Right renal cortex interstitium (tissue), 3 donors: ENCODE measurements at regions not wholly inside any gene's neighbourhood (a gene's known extent, or its start where the extent isn't known, plus 50 kb on each side); places are given as distances from the start of the nearest gene placed in this dataset.

ENCODE experiments used
- DNase-seq, 3 donors: peaks; one replicate each; pipeline ENCODE4 v3.0.0-alpha.2; 2013; ENCODE audit warnings: low read depth in 3 of 3, low spot score in 2 of 3

DNA sequence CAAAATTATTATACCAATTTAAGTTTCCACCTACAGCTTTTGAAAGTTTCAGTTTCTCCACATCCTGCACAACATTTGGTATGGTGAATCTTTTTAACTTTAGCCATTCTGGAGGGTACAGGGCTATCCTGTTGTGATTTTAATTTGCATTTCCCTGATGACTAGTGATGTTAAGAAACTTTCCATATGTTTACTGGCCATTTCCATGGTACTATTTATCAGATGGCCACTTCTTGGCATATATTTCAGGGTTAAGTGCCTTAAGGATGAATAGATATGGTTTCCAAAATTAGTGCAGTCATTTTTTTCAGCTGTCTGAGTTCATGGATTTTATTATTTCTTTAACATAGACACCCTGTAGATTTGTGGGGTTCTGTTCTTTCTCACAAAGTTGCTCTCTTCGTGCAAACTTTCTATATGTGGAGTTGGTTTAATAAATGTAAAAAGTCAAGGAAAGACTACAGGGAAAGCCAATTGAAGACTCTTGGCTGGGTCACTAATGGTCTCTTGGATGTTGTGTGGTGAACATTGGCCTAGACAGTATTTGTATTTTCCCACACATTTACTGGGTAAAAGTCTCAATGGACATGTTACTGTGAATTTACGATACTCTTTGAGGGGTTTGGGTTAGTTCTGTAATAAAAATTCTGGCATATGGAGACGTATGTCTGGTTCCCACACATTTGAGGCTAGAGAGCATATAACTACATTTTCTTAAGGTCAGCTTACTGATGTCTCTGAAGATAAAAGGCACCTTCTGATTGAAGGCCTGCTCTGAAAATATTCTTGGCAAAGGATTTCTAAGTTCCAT, 147.5 kb upstream of the PDZRN3 start:
- DNase-seq, result no peak

GRCh38 chr3:73768524-73769308, 144.0 kb upstream of the PDZRN3 start:
- DNase-seq, result no peak

GRCh38 chr3:73766599-73767381, 142.0 kb upstream of the PDZRN3 start:
- DNase-seq, result no peak

DNA sequence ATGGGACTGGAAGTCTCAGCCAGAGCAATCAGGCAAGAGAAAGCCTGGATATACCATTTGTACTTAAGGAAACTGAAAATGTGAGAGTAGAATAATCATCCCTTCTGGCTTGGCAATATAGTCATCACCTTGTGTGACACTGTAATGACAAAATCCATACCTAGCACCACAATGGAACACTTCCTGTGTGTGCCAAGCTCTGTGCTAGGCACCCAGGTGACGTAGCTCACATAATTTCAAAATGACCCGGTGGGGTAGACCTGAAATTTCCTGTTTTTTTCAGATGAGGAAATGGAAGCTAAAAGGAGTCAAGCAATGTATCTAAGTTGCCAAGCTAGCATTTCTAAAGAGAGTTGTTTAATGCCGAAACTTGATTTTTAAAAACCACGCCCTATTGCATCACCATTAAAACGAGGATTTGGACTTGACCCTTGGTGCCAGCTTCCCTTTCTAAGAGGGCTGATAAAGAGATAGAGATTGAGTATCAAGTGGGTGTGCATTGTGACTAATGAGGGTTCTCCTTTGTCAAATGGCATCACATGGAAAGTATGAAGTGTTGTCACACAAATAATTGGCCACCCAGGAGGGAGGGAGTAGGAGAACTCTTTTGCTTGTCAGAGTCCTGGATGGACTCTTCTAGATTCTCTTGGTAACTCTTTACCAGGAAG, 141.3 kb upstream of the PDZRN3 start:
- no peak for DNase-seq

- DNase-seq, result no peak
Observed at GRCh38 chr3:73762855-73763254, 138.1 kb upstream of the PDZRN3 start.

DNA sequence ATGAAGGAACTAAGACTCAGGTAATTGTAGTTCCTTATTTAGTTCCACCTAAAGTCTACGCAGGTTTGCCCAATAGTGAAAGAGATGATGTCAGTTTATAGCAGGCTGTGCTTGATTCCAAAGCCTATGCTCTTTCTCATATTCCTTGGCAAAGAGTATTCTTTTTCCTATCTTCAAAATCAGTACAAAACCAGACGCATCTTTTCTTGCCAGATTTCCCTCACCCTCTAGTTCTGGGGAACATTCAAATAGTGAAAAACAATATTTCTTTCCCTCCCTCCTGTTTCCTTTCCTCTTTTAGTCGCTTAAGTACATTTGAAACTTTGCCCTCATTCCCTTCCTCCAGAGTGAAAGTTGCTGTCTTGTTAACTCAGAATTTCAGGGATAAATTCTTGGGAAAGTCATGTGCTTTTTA, 134.6 kb upstream of the PDZRN3 start:
- DNase-seq, result no peak

GRCh38 chr3:73757536-73757935, 132.8 kb upstream of the PDZRN3 start:
- DNase-seq, result no peak

GRCh38 chr3:73753985-73754384, 129.2 kb upstream of the PDZRN3 start:
- no peak for DNase-seq

GRCh38 chr3:73752338-73752737, 127.6 kb upstream of the PDZRN3 start:
- no peak for DNase-seq

- no peak for DNase-seq
Observed at GRCh38 chr3:73746623-73747022, 121.9 kb upstream of the PDZRN3 start.

DNA sequence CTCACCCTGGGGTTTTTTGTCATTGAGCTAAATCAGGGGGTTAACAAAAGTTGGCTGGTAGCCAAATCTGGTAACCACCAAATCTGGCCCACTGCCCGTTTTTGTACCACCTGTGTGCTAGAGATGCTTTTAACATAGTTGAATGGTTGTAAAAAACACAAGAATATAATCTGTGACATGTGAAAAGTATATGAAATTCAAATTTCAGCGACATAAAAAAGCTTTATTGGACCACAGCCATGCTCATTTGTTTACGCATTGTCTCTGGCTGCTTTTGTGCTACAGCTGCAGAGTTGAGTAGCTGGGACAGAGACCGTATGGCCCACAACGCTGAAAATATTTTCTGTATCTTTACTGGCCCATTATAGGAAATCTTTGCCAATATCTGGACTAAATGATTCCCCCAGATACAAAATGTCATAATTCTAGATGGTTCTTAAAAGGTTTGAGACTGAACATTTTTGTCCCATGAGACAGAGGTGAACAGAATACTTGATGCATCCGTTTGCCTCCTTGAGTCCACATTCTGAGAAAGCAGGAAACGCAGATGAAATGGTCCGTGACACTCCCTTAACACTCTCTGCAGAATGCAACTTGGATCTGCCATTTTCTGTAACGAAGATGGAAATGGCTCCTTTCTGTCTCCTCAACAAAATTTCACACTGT, 120.9 kb upstream of the PDZRN3 start:
- DNase-seq, result no peak

DNA sequence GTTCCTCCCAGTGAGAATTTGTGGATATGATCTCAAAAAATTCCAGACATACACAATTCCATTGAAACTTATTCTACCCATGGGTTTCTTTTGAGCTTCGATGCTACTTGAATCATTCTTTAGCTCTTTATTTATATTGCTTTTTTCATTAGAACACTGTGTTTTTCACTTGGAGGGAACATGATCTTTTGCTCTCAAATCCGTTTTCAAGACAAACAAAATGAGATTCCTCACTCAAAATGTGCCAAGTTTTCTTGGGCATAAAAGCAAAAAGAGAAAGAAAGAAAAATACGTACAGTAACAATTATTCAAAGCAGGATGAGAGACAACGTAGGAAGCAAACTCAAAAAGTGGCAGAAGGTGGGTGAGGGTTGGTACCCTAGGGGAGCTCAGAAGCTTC, 118.8 kb upstream of the PDZRN3 start:
- no peak for DNase-seq

- DNase-seq, result no peak
Observed at GRCh38 chr3:73739791-73740453, 115.2 kb upstream of the PDZRN3 start.

- DNase-seq, result no peak
Observed at GRCh38 chr3:73738711-73739110, 114.0 kb upstream of the PDZRN3 start.

DNA sequence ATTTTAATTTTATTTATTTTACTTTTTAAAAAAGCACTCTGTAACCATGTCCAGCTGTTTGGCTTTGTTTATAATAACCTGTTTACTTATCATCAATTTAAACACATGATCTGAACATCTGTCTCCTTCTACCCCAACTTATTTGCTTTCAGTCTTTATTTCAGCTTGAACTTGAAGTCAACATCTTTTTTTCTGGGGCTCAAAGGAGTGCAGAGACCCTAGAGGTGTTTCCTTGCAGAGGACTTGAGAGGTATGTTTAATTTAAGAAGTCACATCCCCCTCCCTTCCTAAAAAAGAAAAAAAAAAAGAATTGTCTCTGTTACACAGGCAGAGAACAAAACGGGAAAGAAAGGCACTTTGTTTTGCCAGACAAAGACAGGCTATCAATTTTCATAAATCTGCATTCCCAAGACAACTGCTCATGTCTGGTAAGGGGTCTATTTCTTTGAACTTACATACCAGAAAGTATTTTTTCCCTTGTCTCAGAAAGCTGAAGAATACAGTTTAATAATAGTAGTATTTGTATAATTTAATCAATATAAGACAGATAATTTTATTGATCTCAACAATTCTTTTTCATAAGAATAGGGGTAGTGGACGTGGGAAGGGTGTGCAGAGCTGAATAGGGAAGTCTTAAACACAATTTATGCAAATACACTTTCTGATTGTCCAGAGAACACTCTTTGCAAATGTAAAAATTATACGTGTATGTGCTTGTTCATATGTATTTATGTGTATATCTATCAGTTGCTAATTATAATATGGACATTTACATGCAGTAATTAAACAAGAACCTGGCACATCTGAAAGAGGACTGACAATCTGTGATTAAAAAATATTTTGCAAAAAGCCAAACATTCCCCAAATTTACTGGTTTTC, 109.7 kb upstream of the PDZRN3 start:
- no peak for DNase-seq

DNA sequence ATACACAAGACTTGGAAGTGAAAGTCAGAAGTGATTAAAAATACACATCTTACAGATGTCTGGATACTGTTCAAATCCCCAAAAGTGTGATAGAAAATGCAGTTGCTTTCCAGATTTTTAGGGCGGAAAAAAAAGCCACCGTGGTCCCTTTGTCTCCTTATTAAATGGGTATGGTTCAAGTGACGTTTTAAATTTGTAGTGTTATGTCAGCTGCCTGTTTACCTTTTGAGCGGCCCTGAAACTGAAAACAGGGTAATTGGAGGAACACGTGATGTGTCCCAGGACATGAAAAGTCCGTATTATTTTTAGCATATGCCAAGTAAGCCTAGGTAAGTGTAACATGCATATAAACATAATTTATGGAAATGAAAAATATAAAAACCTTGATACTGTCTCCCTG, 109.0 kb upstream of the PDZRN3 start:
- no peak for DNase-seq

GRCh38 chr3:73729969-73730440, 105.3 kb upstream of the PDZRN3 start:
- no peak for DNase-seq

- DNase-seq, result no peak
Observed at GRCh38 chr3:73727854-73728253, 103.1 kb upstream of the PDZRN3 start.
